Caki2 (cell line): ENCODE measurements at regions not wholly inside any gene's neighbourhood (a gene's known extent, or its start where the extent isn't known, plus 50 kb on each side); places are given as distances from the start of the nearest gene placed in this dataset.

Experiments used
- DNase-seq: peaks from one replicate; pipeline ENCODE4 v3.0.0-alpha.2; 2015; ENCODE audit warnings: low read depth
- in situ Hi-C: cut with HindIII; loops from 2 replicates; pipeline ENCODE4 v1.10.0; 2016; ENCODE audit warnings: low sequenced_read_pairs, low pct_unique_long_range_greater_than_20kb, mixed read lengths

DNA sequence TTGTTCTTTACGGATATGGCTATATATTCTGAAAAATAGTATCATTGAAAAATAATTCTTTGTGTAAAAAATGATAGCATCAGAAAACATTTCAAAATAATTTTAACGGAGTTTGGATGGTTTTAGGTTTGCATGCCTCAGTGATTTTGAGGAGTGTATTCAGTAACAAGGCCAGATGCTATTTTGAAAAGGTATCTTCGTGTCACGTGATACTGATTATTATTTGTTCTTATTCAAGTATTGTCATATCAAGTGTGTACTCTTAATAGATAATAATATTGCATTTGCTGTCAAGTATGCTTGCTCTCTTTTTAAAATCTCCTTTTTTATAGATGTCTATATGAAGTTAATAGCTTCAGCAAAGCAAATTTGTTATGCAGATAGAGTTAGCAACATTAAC lies 313.1 kb upstream of the PTPRD start:
- in situ Hi-C loops: no loop called here
- DNase-seq: no peak

DNA sequence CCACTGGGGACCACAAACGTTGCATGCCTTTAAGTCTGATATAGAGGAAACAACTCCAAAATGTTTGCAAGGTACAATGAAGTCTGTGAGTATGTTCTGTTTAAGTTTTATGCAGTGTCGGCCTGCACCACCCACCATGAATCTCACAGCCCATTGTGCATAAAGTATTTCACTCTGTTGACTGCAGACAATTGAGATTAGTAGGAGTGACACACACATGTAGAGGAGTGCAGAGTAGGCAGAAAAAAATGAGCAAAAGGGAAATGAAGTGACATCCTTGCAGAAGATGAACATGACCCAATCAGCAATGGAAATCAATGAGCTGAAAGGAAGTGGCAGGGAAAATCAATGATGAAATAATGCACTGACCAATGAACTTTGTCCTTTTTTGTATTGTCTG lies 315.6 kb upstream of the PTPRD start:
- DNase-seq: no peak
- in situ Hi-C loops: no loop called here

DNA sequence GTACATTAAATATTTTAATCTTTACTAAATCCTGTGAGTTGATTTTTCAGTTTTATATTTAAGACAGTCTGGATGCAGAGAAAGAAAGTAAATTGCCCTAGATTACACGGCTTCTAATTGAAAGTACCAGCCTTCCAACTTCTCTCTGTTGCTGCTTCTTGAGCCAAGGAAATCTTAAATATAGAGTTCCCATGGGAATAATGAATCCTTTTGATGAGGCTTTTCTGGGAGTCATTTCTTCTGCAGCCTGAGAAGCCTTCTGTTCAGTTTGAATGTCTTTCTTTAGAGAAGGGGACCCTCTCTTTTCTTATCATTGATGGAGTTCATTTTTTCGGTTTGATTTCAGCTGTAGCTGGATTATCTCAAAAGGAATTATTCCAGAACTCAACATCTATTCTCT lies 317.3 kb upstream of the PTPRD start:
- in situ Hi-C loops: no loop called here
- no peak for DNase-seq

DNA sequence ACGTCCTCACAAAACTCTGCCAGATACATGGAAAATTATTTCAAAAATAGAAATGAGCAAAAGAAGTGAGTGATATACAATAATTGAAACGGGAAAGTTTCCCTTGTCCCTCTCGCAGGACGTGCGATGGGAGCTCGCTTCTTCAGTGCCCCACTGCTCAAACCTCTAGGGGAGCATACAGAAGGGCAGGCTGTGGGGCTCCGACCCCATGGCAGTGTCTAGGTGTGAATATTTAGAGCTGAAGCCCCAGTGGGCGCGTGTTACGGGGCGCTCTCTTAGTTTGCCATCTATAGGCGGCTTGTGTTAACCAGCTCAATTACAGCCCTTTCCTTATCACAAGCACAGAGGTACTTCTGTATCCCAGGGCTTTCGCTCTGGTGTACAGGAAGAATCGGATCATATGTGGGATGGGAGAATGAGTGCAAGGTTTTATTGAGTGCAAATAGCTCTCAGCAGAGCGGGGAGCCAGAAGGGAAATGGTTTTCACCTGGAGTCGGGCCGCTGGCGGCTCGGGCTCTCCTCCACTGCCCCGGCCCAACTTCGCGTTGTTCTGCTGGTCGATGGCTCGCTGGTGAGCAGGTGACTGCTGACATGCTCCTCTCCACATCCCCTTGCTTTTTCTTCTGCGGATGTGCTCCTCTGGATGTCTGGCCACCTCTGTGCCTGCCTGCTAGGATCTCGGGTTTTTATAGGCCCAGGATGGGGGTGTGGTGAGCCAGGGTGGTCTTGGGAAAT lies 334.0 kb upstream of the PTPRD start:
- in situ Hi-C loops: no loop called here
- no peak for DNase-seq

DNA sequence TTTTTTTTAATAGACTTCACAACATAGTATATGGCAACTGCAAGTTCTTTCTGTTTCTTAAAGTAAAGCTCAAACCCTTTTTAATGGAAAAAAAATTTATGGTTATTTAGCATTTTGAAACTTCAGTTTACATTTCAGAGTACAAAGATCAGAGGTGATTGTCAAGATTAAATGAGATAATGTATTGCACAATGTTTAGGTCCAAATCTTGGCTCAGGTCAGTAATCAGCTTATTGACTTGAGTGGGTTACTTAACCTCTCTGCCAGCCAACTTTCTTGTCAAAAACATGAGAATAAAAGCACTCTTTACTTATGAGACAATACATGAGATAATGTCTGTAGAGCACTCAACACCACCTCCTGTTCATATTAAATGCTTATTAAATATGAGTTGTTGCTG lies 345.1 kb upstream of the PTPRD start:
- no peak for DNase-seq
- in situ Hi-C loops: no loop called here

DNA sequence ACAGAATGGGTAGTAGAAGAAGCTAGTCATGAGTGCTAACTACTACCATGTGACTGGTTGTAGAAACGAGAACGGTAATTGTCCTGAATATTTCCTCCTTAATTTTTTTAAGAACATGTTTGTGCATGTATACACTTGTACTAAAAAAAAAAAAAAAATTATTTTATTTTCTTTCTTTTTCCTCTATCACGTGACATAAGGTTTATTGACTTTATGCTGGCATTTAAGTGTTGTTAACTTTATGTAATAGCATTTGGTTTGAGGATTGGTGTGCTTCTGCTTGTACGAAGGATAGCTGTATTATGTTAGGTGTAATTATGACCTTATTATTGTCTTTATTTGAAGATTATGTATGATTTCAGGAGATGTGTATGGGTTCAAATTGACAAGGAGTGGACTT lies 349.1 kb upstream of the PTPRD start:
- in situ Hi-C loops: no loop called here
- DNase-seq: no peak

DNA sequence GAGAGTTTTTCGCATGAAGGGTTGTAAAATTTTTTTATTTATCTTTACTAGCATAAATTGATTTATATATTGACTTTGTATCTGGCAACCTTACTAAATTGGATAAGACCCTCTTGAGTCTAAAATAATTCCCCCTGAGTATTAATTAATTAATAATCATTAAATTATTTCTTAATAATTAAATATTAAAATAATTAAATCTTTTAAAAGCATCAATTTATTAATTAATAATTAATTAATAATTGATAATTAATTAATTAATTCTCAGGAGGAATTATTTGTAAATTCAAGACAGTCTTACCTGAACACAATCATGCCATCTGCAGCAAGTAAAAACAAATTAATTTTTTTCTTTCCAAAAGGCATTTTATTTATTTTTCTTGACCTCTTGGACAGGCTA lies 370.4 kb upstream of the PTPRD start:
- in situ Hi-C loops: no loop called here
- DNase-seq: no peak

DNA sequence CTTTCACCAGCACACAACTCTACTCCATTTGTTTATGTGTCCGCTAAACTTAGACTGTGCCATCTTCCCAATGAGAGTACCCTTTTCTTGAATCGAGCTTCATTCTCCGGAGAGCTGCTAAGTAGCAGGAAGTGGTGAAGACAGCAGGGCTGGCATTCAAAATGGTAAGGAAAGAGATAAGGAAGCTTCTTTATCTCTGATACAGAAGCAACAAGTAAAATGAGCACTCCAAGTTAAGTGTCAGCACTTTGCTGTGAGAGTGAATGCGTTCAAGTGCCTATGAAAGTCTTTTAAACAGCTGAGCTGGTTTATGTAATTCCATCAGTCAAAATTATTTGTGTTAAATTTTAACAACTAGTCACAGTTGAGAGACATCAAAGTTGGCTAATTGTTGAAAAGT lies 386.8 kb upstream of the PTPRD start:
- in situ Hi-C loops: no loop called here
- DNase-seq: no peak

DNA sequence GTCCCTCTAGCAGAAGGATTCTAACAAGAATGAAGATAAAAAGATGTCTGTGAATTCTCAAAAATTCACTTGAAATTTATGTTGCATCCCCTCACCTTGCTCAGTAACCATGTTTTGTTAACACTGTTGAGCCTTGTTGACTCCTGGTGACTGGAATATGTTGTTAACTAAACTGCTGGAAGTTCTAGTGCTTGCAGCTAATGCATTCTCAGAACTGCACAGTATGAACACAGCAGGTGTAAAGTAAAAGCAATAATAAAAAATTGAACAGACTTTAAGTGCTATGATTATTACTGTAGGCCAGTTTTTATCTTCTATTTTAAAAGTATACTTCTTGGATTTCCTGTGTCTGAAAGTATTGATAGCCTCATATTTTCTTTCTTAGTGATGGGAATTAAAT lies 388.7 kb upstream of the PTPRD start:
- in situ Hi-C loops: no loop called here
- no peak for DNase-seq

DNA sequence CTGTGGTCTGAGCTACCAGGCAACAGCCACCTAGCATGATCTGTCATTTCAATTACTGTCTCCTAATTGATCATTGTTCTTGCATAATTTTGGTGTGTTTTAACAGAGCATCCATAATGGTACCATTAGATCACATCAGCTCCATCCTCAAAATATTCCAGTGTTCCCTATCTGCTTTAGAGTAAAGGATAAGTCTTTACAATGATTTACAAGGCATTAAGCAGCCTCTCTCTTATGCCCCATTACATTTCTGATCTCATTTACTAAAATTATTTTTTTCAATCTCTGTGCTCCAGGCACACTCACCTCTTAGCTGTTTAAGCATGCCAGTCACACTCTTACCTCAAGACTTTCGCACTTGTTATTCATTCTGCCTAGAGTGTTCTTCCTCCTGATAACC lies 389.9 kb upstream of the PTPRD start:
- in situ Hi-C loops: no loop called here
- no peak for DNase-seq

DNA sequence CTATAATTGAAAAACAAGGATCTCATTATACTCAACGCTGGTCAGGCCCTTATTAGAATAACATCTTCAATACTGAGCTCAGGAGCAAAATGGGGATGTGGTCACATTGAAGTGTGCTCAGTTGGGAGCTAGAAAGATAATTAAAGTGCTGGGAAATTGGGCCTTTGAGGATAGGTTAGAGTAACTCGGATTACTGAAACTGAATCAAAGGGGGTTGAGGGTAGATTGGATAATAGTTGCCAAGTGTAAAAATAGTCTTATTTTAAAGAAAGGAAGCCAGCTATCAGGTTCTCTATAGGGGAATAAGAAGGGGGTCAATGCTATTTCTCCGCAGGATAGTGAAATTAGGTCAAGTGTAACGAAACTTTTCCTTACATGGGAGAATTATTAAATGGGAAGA lies 391.0 kb upstream of the PTPRD start:
- DNase-seq: no peak
- in situ Hi-C loops: no loop called here

DNA sequence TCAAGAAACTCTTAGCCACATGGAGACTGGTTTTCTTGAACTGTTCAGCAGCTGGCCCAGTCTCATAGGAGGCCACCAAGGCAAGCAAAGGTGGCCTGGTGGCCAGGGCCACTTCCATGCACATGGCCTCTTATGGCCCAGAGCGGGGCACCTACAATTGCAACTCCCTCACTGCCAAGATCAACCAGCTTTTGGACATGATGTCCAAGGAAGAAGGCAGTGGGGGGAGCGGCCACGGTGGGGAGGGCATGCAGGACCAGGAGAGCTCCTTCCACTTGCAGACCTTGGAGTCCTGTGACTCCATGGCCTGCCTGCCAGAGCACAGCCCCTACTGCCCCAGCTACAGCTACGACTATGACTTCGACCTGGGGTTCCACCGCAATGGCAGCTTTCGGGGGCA lies 398.9 kb upstream of the PTPRD start:
- in situ Hi-C loops: no loop called here
- DNase-seq: no peak

DNA sequence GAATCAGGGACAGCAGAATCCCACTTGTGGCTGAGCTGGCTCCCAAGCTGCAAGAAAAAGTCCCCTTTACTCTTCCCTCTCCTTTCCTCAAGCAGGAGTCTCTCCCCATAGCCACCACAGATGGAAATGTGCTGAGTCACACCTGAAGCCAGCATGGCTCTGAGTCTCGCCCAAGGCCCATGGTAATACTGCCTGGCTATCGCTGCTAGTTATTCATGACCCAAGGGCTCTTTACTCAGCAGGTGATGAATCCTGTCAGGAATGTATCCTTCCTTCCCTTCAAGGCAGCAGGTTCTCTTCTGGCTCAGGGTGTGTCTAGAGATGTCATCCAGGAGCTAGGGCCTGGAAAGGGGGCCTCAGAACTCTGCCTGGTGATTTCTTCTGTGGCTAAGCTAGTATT lies 403.3 kb upstream of the PTPRD start:
- in situ Hi-C loops: no loop called here
- no peak for DNase-seq

DNA sequence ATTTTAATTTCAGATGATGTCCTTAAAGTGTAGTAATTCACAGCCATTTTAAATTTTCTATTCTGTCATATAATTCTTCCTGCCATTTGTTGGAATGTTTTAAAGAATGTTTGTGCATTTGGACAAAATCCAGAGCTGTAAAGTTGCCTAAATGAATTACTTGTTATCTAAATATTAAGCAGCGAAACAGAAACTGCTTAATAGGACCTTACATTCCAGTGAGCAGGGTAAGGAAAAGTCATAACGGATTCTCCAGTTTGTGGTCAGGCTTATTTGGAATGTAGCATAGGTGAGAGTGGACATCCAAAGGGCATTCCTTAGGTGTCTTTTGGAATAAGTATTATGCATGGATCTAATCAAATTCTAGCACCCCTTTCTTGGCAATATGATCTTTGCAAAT lies 410.4 kb upstream of the PTPRD start:
- in situ Hi-C loops: no loop called here
- DNase-seq: no peak

DNA sequence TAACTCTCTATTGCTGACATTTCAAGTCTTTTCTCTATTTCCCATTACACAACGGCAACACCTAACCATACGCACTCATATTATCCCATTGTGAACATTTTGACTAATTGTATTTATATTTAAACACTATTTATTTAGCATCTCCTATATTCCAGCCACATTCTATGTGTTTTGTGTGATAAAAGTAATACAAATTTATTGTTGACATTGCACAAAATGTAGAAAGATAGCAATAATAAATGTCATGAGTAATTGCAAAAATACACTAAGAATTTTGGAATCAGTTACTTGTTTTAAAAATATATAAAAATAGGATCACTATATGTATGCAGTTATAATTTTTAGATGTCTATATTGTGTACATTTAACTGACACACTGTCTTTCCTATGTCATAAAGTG lies 413.0 kb upstream of the PTPRD start:
- in situ Hi-C loops: no loop called here
- DNase-seq: no peak

DNA sequence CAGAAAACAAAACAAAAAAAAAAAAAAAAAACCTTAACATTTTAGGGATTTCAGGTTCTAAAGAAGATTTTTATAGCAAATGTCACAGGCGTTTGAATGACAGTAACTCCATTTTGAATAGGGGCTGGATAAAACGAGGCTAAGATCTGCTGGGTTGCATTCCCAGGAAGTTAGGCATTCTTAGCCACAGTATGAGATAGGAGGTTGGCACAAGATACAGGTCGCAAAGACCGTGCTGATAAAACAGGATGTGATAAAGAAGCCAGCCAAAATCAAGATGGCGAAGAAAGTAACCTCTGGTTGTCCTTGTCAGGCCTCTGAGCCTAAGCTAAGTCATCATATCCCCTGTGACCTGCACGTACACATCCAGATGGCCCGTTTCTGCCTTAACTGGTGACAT lies 425.6 kb upstream of the PTPRD start:
- DNase-seq: no peak
- in situ Hi-C loops: no loop called here

DNA sequence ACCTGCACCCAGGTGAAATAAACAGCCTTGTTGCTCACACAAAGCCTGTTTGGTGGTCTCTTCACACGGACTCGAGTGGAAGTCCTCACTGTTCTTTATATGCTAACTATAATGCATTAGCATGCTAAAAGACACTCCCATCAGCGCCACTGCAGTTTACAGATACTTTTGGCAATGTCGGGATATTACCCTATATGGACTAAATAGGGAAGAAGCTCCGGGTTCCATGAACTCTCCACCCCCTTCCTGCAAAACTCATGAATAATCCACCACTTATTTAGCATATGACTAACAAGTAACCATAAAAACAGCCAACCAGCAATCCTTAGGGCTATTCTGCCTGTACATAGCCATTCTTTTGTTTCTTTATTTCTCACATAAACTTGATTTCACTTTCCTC lies 426.2 kb upstream of the PTPRD start:
- DNase-seq: no peak
- in situ Hi-C loops: no loop called here

DNA sequence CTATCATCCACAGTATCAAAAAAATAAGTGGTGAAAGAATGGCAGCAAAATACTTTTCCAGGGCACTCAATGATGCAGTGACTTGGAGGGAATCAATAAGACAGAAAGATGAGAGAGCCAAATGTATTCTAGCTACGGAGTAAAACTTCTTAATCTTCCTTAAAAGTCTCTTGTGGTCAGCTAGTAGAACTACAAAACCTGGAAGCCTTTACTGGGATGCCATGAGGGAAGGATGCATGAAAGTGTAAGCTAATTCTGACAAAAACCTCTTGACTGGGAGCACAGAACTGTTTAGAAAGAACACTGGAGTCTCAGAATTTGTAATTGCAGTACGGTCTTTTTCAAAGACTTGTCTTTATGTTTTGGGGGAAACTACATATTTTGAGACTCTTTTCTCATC lies 432.8 kb upstream of the PTPRD start:
- DNase-seq: no peak
- in situ Hi-C loops: no loop called here

DNA sequence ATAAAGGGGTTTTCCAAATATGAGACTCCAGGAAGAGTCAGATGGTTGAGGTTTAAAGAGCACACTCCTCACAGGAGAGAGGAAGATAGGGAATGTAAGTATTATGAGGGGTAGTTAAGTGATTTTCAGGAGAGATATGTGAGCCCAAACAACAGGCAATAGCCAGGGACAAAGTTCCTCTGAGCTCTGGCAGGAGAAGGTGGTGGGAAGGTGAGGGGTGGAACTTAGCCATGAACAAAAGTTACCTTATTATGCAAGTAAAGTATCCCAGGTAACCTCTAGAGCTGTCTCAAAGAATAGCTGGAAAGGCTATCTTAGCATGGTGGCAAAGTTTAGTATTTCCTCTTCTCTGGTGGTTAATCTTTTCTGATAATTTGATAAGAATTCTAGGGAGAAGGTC lies 450.5 kb upstream of the PTPRD start:
- DNase-seq: no peak
- in situ Hi-C loops: no loop called here

DNA sequence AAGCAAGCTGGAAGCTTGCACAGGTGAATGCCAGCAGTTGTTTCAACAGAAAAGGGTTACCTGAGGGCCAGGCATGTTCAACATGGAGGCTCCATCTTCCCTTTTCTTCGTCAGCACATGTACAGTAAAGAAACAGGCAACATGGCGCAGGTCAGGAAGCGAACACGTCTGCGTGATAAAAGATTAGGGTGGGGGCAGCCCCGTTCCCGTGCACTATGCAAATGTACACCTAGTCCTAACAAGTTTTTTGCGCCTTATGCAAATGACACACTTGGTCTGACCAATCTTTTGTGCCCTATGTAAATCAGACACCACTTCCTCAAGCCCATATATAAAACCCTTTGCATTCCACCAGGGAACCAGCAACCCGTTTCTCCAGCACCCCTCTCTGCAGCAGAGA lies 452.1 kb upstream of the PTPRD start:
- DNase-seq: no peak
- in situ Hi-C loops: no loop called here

DNA sequence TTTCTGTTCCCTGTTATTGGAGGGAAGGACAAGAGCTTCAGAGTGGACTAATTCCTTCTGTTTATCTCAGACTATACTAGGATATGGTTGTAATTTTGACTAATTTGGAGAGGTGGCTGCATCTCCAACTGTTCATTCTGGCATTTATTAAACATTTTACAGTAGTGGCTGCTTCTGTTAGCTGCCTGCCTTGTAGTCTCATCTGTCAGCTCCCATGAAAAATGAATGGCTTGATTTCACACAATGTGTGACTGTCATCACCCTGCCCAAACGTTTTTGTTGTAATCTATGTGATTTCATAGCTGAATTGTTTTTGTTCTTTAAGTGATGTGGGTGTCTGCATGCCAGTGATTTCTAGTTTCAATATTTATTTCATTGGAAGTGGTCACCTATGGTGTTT lies 459.4 kb upstream of the PTPRD start:
- DNase-seq: no peak
- in situ Hi-C loops: no loop called here
